NCI-H748 (cell line): ENCODE measurements at regions not wholly inside any gene's neighbourhood (a gene's known extent, or its start where the extent isn't known, plus 50 kb on each side); places are given as distances from the start of the nearest gene placed in this dataset.

Experiments
- DNase-seq: peaks from one replicate; lab custom pipeline; 2025; ENCODE audit not compliant: unreplicated experiment; lab: John Stamatoyannopoulos, UW

DNA sequence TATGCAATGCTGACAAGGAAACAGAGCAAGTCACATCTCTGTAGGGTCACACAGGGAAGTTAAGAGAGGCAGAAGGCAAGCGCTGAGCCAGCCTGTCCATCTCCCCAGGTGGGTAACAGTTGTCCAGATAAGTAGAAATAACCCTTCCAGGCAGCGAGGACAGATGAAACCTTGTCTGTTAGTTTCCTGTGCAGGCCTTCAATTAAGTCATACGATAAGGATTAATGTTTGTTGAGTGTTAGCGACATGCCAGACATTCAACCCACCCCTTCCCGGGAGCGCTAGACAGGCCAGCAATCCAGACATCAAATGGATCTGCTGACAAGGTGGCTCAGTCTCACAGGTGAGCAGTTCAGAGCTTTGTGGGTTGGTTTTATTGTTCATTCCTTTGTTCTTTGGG, 221.5 kb upstream of the FMN2 start:
- DNase-seq: no peak

DNA sequence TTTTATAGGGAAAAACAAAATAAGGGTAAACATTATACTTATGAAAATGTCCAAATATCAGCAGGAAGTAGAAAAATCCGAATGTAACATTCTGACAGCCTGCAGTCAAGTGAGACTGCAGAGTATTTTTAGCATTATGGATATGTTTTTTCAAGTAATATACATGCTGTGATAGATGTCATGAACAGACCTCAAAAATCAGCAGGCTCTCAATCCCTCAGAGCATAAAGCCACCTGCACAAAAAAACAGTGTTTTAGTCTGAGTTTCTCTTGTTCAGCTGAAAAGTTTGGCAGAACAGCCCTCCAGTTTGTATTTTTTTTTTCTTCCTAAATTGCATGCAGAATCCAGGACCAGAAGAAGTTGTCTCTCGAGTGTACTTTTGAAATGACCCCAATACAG, 219.1 kb upstream of the FMN2 start:
- DNase-seq: no peak

DNA sequence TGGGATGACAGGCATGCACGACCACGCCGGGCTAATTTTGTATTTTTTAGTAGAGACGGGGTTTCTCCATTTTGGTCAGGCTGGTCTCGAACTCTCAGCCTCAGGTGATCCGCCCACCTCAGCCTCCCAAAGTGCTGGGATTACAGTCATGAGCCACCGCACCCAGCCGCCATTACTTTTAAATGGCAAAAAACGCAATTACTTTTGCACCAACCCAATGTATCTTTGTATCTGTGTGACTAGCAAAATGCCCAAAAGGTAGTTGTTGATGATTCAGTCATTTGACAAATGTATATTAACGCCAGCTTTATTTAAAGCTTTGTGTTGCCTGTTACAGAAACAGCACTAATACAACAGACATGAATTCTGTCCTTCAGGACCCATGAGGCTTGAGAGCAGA, 216.9 kb upstream of the FMN2 start:
- no peak for DNase-seq

DNA sequence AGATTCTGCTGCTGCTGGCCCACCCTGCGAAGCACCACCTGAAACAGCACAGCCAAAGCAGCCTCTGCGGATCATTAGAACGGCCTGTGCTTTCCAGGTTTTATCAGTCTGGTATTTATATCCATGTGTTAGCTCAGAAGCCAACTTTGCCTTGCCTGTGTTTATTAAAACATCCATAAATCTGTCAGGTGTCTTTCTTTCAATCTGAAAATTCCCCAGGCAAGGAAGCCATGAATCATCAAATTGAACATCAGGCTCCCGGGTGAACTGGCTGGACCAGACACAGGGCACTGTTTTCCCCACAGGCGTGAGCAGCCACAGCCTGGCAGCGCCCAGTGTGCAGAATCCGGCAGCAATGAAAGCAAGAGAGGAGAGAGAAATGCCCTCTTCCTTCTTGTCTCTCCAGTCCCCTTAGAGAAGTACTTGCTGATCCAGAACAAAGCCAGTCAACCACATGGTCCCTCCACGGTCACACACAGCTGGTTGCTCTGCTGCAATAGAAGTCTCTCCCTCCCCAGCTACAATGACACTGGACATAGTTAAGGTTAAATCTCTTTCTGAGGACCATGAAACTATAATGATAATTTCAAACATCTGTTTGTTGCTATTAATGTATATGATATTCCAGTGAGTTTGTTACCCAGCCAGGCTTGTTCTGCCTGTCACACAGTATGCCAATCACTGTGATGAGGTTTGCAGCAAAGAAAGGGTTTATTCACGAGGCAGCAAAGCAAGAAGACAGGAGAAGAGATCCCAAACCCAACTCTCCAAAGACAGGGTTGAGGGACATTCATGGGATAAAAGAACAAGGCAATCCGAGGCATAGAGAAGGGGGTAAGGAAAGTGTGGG, 212.1 kb upstream of the FMN2 start:
- DNase-seq: no peak

DNA sequence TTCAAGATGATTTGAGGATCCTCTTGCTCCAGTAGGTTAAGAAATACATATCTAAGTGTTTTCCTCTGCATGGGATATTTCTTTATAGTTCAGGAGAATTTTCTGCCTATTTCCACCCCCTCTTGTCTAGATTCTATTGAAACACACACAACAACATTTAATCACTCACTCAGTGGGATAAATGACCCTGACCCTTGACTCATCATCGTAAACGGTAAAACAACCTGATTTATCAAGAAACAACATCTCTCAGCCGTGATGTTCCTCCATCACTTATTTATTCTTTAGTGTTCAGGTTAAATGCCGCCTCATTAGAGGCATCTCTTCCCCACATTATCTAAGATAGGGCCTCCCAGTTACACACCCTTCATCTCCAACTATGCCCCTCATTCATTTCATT, 208.7 kb upstream of the FMN2 start:
- no peak for DNase-seq

DNA sequence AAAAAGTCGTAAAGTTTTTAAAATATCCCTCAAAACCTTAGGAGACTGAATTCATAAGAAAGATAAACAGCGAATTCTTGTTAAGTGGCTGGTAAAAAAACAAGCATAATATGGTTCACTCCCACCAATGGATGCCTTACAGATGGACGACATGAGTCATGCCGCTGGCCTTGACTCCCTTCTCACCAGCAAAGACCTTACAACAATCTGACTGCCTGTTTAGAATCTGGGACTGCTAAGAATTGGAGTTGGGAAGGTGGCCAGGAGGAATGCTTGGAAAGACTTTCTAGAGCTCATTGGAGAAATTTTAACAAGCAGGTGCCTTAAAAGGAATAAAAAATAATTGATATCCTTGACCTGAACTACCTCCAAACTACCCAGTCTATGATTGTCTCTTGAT, 206.9 kb upstream of the FMN2 start:
- DNase-seq: no peak

DNA sequence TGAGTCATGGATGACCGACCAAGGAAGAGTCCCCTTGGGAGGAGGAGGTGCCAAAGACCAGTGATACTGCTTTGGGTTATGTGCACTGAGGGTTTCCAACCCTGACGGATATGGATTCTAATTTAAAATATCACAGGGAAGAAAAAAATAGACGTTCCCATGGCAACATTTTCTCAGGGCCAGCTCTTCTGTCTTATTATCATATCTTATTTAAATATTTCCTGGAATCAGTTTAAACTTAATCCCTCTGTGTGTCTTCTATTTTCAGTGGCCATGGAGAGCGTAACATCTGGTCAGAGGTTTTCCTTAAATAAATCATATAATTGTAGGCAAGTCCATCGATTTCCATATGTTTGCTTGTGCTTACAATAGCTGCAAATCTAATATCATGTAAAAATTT, 205.4 kb upstream of the FMN2 start:
- DNase-seq: no peak

DNA sequence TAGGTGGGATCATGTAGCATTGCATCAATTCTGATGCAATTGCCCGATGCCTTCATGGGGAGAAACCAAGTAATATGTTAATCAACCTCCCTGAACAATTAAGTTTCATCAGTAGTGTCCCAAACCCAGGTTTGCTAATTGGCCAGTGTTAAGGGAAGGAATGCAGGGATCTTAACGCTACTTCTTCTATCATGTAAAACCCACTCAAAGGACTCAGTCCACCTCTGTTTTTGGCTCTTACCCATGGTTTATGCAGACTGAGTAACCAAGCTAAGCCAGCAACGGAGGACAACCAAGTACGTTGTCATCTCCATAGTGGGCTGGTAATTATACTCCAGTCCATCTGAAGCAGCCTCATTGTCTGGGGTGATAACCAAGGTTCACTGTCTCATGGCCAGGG, 203.0 kb upstream of the FMN2 start:
- no peak for DNase-seq

DNA sequence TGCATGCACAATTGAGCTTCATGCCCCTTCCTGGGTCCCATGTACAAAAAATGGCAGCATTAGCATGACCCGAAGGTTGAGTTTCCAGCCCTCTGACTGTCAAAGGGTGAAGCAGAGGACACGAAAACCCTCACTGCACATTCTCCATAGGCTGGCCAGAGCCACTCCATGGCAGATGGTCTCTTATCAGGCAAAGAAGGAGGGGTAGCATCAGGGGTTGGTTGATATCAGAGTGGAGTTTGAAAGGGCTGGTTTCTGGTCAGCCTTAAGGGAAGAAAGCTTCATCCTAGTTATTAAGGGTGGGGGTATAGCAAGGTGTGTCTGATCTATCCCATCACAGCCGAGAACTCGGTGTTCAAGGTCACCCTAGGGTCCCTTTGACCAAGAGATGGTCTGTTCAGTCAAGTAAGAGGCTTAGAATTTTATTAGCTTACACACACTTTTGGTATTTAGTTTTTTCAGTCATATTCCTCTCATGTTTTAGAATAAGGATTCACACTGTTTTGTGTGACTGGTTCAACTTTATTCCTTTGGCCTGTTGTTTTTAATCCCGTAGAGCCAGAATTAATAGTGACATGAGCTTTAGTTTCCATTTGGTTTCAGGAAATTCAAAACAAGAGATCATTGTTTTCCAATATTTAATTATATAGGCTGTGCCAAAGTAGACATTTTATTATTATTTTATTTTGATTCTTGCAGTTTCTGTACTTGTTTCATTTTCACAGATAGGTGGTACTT, 199.9 kb upstream of the FMN2 start:
- DNase-seq: no peak

DNA sequence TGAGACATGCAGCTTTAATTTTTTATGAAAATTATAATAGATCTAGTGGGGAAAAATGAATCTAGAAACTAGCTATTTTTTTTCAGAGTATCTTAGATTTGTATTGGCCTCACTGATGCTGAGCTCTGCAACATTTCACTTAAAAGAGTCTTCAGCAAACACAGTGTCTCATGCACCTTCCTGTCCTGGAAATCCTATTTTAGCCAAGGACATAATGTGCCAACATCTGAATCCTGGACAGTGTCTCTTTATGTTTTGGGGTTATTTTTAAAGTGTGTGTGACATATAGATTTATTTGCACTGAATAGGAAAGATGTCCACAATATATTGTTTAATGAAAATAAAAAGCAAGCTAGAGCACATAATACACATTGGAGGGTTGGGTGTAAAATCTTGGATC, 199.1 kb upstream of the FMN2 start:
- no peak for DNase-seq

DNA sequence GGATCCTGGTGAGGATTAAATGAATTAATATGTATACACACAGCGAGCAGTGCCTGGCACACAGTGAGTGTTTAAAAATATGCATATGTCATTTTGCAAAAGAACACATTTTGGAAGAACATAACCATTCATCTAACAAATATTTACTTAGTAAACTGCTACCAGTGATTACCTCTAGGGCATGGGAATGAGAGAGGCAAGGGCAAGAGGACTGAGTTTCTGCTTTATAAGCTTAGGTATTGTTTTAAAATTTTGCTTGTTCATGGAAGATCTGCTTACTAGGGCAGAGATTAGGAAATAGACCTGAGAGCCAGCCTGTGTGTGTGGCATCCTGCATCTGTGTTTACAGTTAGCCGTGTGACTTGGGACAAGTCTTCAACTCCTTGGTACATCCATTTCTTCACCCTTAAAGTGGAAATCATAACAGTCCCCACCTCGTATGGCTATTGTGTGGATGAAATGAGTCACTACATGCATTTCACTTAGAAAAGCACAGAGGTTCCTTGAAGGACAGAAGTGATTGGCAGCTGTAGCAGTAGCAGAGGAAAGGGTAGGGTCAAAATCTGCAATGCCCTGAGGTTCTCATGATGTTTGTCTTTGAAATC, 198.5 kb upstream of the FMN2 start:
- peak; percentile 10 for DNase-seq

DNA sequence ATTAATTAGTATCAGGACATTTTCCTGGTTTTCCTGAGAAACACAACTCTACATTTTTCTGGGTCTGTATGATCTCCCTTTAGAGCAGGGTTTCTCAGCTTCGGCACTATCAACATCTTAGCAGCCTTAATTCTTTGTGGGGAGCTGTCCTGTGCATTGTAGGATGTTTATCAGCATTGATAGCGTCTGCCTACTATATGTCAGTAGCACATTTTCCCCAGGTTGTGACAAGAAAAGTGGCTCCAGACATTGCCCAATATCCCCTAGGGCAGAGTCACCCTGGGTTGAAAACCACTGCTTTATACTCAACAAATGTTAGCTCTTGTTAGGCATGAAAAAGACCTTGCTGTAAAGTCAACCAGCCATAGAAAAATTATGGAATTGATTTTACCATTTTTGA, 195.1 kb upstream of the FMN2 start:
- DNase-seq: no peak

DNA sequence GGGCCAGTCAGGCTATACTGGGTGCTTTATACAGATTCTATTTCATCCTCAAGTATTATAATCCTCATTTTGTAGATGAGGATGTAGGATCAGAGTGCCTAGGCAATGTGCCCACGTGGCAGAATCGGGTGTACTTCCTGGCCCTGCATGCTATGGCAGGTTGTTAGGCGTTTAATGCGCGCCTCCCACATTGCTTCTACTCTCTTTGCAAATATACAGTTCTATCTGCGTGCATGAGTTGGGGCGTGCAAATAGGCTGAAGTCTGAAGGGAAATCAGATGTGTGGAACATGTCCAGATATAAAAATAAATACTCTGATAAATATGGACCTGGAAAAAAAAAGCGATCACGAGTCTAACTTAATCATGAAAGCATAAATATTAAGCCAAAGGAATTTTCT, 194.7 kb upstream of the FMN2 start:
- no peak for DNase-seq

DNA sequence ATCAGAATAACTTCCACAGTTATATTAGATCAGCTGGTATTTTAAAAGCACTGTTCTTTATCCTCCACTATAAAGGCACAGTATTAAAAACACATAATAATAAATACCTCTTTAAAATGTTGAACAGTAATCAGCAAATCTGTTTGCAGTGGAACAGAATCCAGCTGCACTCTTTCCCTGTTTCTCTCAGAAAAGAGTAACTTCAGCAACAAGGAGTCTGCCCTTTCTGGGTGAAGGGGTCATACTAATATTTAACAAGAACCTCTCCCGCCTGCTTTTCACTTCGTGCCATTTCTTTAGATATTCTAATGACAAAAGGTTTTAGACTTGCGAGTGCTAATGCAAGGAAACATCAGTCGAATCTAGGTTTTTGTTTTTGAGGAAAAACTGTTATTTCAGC, 194.2 kb upstream of the FMN2 start:
- DNase-seq: no peak

DNA sequence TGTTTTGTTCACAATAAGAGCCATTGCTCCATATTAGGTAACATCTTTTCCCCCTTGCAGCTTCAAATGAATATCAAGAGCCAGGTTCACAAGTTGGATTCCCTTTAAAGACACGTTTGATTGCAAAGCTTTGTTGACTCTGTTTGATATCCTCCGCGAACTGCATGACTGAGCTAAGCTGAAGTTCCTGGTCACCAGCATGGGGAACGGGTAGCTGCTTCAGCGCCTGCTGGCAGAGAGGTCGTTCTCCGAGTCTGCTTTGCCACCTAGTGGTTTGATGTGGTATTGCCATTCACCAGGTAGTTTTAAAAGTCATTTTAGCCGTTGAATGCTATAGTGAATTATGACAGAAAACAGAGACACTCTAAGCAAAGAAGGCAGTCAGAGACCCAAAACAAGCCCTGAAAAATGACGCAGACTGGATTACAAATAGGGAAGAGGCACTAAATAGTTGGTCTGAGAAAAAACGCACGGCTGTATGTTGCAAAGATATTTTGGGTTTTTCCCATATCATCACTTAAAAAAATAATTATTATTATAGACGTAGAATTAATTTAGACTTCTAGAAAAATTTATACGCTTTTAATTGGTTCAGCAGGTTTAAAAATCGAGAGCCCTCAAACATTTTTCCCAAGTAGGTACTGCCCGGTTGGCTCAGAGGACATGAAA, 193.5 kb upstream of the FMN2 start:
- DNase-seq: peak; percentile 84

DNA sequence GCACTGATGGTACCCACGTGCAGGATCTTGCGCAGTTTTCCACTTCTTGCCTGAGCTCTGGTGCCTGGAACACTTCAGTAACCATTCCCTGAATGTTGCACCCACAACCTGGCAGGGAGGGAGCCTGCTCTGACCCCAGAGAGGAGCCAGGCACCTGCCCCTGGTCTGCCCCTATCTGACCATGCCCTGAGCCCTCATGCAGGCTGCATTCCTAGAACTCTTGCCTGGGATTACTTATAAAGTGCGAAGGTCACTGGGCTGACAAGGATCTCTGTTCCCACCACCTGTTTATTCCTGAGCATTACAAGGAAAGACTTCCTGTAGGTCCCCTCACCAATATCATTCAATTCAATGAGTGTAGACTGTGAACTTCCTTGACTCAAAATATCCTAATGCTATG, 191.9 kb upstream of the FMN2 start:
- DNase-seq: no peak

DNA sequence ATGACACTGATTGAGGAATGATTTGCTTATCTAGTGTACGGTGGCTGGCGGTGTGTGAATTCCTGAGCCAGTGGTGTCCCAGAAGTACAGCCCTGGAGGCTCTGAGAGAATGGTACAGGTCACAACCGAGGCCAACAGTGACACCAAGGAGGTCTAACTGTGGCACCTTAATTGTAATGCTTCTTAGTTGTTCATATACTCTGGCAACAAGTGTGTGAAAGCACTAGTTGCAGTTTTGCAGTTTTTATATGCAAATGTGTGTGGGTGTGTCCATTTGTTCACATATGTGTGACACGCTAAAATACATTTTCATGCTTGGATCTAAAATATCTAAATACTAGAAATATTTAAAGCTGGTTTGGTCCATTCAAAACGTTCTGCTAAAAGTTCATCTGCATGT, 185.3 kb upstream of the FMN2 start:
- no peak for DNase-seq

DNA sequence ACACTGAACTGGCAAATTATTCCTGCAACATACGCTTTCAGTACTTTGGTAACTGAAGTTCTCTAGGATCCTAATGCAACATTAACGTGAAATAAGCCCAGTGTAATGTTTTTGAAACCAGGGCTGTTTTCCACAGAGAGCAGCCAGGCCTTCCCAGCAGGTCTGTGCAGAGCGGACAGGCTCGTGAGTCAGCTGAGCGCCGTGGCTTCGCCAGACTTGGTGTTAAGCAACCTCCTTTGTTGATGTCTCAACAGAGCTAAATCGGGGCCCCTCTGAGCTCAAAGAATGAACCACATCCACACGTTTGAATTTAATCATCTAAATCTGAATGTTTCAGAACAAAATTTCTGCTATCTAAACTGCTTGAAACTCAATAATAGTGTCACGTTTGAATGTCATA, 181.8 kb upstream of the FMN2 start:
- no peak for DNase-seq

DNA sequence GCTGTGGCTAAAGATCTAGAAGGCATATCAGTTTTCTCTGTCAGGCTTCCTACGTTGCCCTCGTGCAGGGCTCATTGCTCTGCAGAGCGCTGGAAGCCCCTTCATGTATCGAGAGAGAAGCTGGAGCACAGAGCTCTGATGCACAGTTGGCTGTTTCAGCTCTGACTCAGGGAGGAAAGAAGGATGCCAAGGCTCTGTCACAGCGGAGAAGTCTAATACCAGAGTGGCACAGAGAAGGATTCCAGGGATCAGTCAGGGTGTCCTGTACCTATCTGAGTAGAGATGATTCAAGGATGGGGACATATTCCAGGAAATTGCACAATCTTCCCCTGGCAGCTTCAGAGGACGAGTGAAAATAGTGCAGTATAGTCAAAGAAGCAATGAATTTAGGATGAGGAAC, 179.2 kb upstream of the FMN2 start:
- no peak for DNase-seq

DNA sequence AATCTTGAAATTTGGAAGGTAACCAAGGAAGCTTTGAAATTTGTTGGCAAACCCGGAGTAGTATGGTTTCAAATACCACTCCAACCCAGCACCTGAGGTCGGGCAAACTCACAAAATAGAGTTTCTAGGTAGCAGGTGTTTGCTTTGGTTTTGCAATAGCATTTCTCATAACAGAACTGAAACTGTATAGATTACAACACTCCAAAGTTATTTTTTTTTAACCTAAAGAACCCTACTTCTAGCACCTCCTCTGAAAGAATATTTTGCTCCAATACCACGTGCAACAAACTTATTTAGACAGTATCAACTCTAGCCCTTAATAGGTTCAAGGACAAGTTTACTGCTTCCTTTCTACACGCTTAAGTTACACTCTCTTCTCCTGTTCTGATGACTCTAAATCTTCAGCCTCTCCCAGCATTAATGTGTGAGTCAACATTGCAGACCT, 178.5 kb upstream of the FMN2 start:
- DNase-seq: no peak

DNA sequence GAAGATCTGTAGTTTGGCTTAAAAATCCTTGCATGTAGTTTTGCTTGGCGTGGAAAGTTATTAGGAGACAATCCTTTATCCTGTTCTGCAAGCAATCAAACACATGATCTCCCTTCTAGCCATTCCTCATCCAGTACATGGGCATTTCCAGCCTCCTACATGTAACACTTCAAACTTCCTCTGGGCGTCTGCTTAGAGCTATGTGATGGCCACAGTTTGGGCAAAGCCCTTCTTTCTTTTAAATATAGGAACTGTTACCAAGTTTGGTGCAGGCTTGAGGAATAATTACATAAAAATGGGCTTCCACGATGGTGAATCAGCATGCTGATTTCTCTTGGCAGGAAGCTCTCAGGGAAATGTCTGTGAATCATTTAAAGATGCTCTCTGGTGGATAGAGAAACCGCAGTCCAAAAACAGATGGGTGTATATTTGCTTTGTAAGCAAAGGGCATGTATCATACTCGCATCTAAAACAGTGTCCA, 176.9 kb upstream of the FMN2 start:
- no peak for DNase-seq

DNA sequence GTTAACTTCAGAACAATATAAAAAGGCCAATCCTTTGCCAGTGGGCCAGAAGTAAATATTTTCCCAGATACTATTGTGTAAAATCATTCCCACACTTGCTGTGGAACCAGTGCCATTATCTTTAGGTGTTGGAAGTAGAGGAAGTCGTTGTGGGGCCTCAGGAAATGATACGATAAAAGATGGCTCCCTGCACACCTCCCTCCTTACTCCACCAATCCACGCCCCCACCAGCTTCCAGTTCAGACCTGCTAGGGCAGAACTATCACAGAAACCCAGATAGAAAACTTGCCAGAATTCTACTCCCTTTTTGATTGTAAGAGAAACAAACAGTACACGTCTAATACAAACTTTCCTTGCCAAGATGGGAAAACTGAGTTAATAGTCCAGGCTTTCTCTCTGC, 173.0 kb upstream of the FMN2 start:
- DNase-seq: no peak
